Uterus (tissue), 3 donors: ENCODE measurements at regions not wholly inside any gene's neighbourhood (a gene's known extent, or its start where the extent isn't known, plus 50 kb on each side); places are given as distances from the start of the nearest gene placed in this dataset. TPM values are rescaled to one million over a fixed set of nuclear protein-coding genes. Genes with fewer than 3 reads are reported as not detected.
"Not testable (repeated sequence)": the region's sequence is repeated elsewhere in the genome, so short reads cannot be mapped to it uniquely, and the experiment has no call there.

Source experiments
- DNase-seq, 2 donors: peaks; one replicate each; pipeline ENCODE4 v3.0.0-alpha.2; 2019 to 2020
- H3K27ac ChIP-seq, 2 donors: fragments of 200-600 bp; sonication (generic); 1 replicate in 1 of 2; 2 replicates in 1 of 2; pipeline ENCODE4 v1.5.1; 2016 to 2018
- H3K27me3 ChIP-seq, 2 donors: fragments of 200-600 bp; sonication (generic); one replicate each; pipeline ENCODE4 v1.5.1; 2018 to 2019; ENCODE audit warnings: control low read depth in 1 of 2
- H3K36me3 ChIP-seq, 2 donors: fragments of 200-600 bp; sonication (generic); one replicate each; pipeline ENCODE4 v1.5.1; 2019; ENCODE audit warnings: control low read depth in 1 of 2
- H3K4me1 ChIP-seq, 2 donors: fragments of 200-600 bp; sonication (generic); one replicate each; pipeline ENCODE4 v1.5.1; 2018 to 2019; ENCODE audit warnings: control low read depth in 1 of 2
- H3K4me3 ChIP-seq, 2 donors: fragments of 200-600 bp; sonication (generic); 1 replicate in 1 of 2; 2 replicates in 1 of 2; pipeline ENCODE4 v1.5.1; 2018 to 2019; ENCODE audit warnings: mild to moderate bottlenecking in 1 of 2
- H3K9me3 ChIP-seq, 2 donors: fragments of 200-600 bp; sonication (generic); one replicate each; pipeline ENCODE4 v1.5.1; 2019; ENCODE audit warnings: control low read depth in 1 of 2
- CTCF ChIP-seq, 4 experiments: fragments of 200-600 bp in 2 of 4; fragments of 450-650 bp in 2 of 4; sonication (generic) in 2 of 4; IDR thresholded peaks; one replicate each; pipeline ENCODE4 v1.5.1; 2016 to 2019; ENCODE audit warnings: antibody characterized with exemption in 4 of 4, mild to moderate bottlenecking in 2 of 4, moderate library complexity in 1 of 4
- POLR2A ChIP-seq, 2 donors: fragments of 450-650 bp; IDR thresholded peaks; one replicate each; pipeline ENCODE4 v1.6.1; 2016; ENCODE audit warnings: antibody characterized with exemption in 2 of 2, mild to moderate bottlenecking in 1 of 2, moderate library complexity in 1 of 2
- intact Hi-C: fragments of 100-400 bp; cut with DNase I; formaldehyde crosslinking; loops from one replicate; pipeline ENCODE4 v1.15.1; 2023; ENCODE audit warnings: low total_unique reads
- small RNA-seq: library from RNA; depleted of rRNA; stranded (forward); fragments of <200 nt; gene quantifications from one replicate; pipeline ENCODE3, GENCODE V24; 2016
- donor health status: DM: yes; HTN: yes; CAD: no.

- H3K27ac ChIP-seq: no peak overlapping the region
- no peaks in the 10 kb centered on the region for H3K4me1 ChIP-seq
- intact Hi-C loops: no loop called here
Measured at GRCh38 chr2:216754812-216755211, 59.5 kb upstream of the IGFBP5 start.

GRCh38 chr2:216754336-216754735 is 59.0 kb upstream of the IGFBP5 start:
- DNase-seq: no peak
- Histone ChIP-seq H3K4me3 (no peak overlapping the region), H3K27ac (no peak overlapping the region), H3K4me1 (no peaks in the 10 kb centered on the region), H3K27me3 (no peaks in the 10 kb centered on the region), H3K9me3 (no peaks in the 10 kb centered on the region), H3K36me3 (no peaks in the 10 kb centered on the region)
- TF ChIP-seq POLR2A (IDR thresholded peaks at IDR 0.05) (no peak), CTCF (IDR thresholded peaks at IDR 0.05) (no peak)
- intact Hi-C loops: no loop called here

More at GRCh38 chr2:216754812-216755211, 59.5 kb upstream of the IGFBP5 start:
- Histone ChIP-seq H3K27me3 (no peaks in the 10 kb centered on the region), H3K4me3 (no peak overlapping the region), H3K36me3 (no peaks in the 10 kb centered on the region), H3K9me3 (no peaks in the 10 kb centered on the region)
- TF ChIP-seq POLR2A (IDR thresholded peaks at IDR 0.05): no peak
- no peak for TF ChIP-seq CTCF (IDR thresholded peaks at IDR 0.05)
- DNase-seq: no peak

- Histone ChIP-seq H3K27me3 (no peaks in the 10 kb centered on the region), H3K36me3 (no peaks in the 10 kb centered on the region), H3K27ac (no peak overlapping the region), H3K9me3 (no peaks in the 10 kb centered on the region), H3K4me1 (no peaks in the 10 kb centered on the region), H3K4me3 (no peak overlapping the region)
- intact Hi-C loops: no loop called here
- DNase-seq: no peak
- TF ChIP-seq CTCF (IDR thresholded peaks at IDR 0.05) (no peak), POLR2A (IDR thresholded peaks at IDR 0.05) (no peak)
Measured at GRCh38 chr2:216752855-216753505, 57.6 kb upstream of the IGFBP5 start.

- intact Hi-C loops, H3K36me3 ChIP-seq, H3K4me1 ChIP-seq, H3K27ac ChIP-seq, H3K4me3 ChIP-seq, DNase-seq, H3K27me3 ChIP-seq, H3K9me3 ChIP-seq: not testable (repeated sequence)
Measured at GRCh38 chr2:216750750-216751149, 55.4 kb upstream of the IGFBP5 start.

GRCh38 chr2:216746268-216746667 is 50.9 kb upstream of the IGFBP5 start:
- DNase-seq, H3K4me1 ChIP-seq, H3K36me3 ChIP-seq, H3K4me3 ChIP-seq, H3K9me3 ChIP-seq, intact Hi-C loops, H3K27ac ChIP-seq, H3K27me3 ChIP-seq: not testable (repeated sequence)

- Histone ChIP-seq H3K27ac (no peak overlapping the region), H3K36me3 (no peaks in the 10 kb centered on the region), H3K4me1 (no peaks in the 10 kb centered on the region), H3K4me3 (no peak overlapping the region), H3K9me3 (no peaks in the 10 kb centered on the region), H3K27me3 (no peaks in the 10 kb centered on the region)
- TF ChIP-seq POLR2A (IDR thresholded peaks at IDR 0.05): no peak
- no peak for DNase-seq
- intact Hi-C loops: no loop called here
Measured at GRCh38 chr2:216745453-216745852, 50.1 kb upstream of the IGFBP5 start.

Small RNA genes lying in the stretch of these regions (small RNA-seq; reads per million reads assigned to genes)
- not detected for gene RNA5SP120
